HG03432 (cell line): ENCODE measurements at regions not wholly inside any gene's neighbourhood (a gene's known extent, or its start where the extent isn't known, plus 50 kb on each side); places are given as distances from the start of the nearest gene placed in this dataset.
A peak's percentile ranks its signal among the peaks of the same experiment; 100 is the strongest.

ENCODE experiments used
- ATAC-seq: cut with Tn5 transposase; IDR thresholded peaks from one replicate; pipeline ENCODE4 v1.9.1; 2021; ENCODE audit warnings: mild to moderate bottlenecking, moderate library complexity; ENCODE audit not compliant: unreplicated experiment

DNA sequence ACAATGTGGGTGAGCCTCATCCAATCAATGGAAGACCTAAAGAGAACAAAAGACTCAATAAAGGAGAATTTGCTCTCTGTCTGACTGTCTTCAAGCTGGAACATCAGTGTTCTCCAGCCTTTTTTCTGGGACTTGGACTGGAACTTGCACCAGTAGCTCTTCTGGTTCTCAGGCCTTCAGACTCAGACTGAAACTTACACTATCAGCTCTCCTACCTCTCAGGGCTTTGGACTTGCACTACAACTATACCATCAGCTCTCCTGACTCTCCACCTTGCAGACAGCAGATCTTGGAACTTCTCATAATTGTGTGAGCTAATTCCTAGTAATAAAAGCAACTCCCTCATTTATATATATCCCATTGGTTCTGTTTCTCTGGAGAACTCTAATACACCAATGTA, 185.9 kb downstream of the SMIM20 start:
- ATAC-seq: no peak

DNA sequence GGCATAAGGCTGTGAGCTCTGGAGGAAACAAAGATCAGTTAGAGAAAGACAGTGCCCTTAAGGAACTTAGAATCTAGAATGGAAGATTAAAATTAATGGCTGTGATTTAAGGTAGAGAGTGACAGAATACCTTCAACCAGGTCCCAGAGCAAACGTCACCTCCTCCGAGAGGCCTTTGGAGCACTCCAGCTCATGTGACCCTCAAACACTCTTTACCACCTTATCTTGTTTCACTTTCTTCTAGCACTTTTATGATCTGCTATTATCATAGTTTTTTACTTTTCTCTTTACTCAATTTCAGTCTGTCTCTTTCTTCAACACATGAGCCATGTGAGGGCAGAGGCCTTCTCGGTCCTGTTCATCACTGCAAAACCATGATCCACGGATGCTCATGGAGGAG, 187.0 kb downstream of the SMIM20 start:
- ATAC-seq: no peak

DNA sequence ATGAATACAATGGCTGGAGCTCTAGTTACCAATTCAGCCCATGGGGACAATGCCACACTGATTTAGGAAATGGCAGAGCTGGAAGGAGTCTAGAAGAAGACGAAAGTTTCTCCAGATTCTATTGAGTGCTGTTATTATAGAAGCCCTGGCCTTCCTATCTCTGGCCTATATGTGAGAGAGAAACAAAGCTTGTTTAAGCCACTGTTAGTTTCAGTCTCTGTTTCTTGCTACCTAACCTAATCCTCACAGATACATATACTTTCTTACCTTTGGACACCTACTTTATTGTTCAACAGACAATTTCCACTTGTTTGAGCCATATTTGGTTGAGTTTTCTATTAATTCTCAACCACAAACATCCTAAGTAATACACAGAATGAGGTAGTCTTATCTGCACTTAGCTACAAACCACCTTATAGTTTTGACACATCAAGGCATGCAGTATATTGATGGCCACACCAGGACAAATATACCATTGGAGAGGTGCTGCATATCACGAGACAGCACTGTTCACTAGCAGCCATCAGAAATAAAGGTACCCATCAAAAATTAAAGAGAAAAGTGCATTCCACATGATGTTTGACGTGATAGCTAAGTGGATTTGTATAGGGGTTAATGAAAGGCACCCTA, 190.2 kb downstream of the SMIM20 start:
- peak; percentile 72 for ATAC-seq

DNA sequence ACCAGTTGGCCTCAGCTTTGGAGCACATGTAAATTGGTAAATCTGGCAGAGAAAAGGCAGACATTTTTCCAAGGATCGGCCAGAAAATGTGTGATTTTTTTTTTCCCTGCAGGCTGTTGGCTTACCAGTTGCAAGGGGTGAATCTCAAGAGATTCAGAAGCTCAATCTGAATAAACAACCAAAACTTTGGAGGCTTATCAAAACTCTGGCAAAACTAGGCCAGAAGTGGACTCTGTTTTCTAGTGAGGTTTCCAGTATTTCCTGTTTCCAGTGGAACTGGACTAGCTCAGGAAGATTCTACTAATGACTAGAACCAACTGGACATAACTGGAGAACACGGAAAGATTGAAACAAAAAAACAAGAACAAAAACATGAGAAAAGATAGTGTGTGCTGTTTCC, 191.3 kb downstream of the SMIM20 start:
- ATAC-seq: no peak

DNA sequence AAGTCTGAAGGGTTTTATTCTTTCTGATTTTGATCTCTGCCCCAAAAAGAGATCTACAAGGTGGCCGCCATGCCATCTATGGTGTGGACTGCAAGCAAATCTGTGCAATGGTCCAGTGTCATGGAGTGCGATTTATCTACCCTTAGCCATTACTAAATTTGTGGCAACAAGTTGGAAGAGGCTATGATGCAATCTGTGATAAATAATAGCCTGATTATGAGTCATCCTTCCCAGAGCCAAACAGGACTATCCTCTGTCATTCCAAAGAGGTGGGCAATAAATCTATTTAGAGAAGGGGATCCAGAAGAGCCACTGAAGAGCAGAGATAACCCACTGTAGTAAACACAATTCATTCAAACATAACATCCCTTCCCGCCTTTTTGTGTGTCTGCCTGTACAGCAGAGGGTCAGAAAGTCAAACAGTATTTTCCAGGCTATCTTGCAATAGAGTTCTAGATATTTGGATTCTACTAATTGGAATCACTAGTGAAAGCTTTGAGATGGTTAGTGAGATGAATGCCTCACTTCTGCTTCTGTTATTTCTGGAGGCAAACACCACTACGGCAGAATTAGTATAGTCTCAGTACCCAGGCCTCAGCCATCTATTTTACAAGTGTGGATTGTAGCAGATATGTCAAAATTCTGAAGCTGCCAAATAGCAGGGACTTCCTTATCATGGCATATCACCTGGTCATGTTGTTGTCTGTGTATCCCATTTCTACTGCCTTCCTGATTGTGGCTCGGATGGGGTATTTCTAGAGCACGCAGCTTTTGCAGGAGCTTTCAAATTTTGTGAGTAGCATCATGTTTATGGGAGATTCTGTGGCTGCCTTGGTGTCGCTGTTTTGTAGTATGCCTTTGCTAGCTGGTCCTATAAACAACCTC, 192.0 kb downstream of the SMIM20 start:
- ATAC-seq: no peak

DNA sequence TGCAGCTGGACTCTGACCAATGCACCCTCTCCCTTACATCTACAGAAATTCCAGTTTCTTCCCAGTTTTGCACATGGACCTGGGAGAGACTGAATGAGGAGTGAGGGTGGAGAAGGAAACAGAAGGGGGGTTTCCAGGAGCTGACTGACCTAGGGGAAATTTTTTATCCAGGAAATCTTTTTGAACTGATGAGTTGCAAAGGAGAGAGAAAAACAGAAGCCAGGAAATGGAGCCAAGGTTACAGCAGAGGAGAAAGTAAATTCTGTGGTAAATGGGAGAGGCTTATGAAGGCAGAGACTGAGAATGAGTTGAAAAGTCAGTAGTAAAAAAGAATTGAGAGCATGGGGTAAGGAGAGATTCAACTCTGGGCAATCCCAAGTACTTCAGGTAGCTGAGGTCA, 192.8 kb downstream of the SMIM20 start:
- no peak for ATAC-seq

DNA sequence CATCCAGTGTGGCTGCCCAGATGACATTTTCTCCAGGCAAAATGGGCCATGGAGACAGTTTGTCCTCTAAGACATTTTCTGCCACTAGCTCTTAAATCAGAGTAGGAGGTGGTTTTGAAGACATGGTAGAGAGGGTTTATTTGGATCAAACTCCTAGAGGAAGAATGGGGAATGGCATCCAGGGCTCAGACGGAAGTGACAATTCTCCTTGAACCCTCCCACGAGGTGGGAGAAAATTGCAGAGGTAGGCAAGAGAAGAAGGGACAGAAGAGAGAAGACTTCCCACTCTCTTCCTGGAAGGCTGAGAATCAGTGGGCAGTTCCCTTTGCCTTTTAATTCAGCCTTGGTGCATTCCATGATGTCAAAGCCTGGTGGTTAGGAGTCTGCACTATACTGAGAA, 194.0 kb downstream of the SMIM20 start:
- no peak for ATAC-seq

DNA sequence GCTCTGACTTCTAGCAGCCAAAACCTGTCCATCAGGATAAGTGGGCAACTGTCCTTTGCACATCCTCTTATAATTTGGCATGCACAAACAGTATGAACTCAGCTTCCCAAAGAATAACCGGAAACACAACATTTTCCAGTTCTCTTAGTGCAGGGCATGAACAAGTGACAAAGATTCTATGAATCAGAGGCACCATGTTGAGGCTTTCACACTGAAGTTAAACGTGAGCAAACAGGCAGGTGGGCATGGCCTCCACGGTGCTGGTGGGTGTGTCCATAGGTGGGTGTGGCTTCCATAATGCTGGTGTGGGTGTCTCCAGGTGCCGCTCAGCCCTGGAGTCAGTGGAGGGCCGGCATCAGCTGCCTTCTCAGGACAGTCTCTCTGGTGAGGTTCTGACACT, 196.5 kb downstream of the SMIM20 start:
- no peak for ATAC-seq

DNA sequence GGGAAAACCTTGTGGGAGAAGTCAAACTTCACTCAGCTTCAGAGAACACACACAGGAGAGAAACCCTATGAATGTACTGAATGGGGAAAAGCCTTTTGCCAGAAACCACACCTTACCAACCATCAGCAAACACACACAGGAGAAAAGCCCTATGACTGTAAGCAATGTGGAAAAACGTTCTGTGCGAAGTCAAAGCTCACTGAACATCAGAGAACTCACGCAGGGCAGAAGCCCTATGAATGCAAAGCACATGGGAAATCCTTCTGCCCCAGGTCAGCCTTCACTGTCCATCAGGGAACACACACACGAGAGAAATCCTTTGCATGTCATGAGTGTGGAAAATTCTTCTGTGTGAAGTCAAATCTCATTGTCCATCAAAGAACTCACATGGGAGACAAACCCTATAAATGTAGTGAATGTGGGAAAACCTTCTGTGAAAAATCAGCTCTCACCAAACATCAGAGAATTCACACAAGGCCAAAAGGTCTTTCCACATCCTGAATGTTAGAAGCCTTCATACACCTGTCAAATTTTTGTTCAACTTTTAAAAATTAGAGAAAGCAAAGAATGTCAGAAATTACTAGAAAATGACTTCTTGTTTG, 199.4 kb downstream of the SMIM20 start:
- no peak for ATAC-seq

DNA sequence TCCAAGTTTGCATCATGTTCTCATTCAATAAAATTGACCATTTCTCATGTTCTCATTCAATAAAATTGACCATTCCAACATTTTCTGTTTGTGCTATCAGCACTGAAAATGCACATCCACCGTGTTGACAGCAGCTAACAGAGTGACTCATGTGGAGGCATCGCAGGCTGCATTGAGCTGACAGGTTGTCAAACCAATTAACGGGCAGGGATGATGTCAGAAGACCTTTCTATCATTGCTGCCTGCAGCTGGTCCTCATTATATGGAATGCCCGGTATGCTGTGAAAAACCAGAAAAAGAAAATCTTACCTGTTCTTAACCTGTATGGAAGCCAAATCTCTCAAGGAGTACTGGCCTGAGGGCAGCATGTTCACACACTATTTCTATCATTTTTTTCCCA, 202.0 kb downstream of the SMIM20 start:
- no peak for ATAC-seq

DNA sequence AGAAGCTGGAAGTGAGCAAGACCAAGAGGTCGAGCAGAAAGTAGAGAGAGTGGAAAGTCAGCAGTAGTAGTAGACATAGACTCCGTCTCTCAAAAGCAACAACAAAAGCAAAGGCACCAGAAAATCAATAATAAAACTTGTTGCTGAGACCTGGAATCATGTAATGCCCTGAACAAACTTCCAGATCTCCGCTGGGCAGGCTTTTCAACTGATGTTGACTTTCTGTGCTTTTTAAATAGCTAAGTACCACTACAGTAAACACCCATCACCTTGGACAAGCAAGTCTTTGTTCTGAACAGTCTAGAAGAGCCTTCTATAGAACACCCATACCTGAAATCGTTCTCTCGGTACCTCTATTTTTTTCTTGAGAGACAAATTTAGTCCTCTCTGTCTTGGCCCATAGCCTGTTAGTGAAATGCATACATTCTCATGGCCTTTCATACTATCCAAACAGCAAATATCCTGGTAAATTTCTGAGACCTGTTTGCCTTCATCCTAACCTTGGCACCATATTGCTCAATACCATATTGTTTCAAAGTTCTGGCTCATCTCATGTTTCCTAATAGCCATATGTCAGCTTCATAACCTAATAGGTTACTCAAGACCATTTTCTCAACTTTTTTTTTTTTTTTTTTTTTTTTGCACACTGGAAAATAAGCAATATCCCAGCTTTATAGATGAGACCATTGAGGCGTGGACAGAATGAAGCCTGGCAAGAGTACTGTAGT, 200.6 kb upstream of the RBPJ start:
- no peak for ATAC-seq

DNA sequence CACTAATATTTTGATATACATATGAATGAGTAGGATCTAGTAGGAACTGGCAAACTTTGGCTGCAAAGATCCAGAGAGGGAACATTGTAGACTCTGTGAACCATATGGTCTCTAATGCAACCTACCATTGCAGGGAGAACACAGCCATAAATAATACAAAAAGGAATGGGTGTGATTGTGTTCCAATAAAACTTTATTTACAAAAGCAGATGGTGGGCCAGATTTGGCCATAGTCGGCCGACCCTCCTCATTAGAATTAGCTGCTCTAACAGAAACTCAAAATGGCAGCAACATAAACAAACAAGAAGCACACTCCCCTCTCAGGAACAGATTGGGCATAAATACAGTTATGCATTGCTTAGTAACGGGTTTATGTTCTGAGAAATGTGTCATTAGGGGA, 198.1 kb upstream of the RBPJ start:
- ATAC-seq: no peak

DNA sequence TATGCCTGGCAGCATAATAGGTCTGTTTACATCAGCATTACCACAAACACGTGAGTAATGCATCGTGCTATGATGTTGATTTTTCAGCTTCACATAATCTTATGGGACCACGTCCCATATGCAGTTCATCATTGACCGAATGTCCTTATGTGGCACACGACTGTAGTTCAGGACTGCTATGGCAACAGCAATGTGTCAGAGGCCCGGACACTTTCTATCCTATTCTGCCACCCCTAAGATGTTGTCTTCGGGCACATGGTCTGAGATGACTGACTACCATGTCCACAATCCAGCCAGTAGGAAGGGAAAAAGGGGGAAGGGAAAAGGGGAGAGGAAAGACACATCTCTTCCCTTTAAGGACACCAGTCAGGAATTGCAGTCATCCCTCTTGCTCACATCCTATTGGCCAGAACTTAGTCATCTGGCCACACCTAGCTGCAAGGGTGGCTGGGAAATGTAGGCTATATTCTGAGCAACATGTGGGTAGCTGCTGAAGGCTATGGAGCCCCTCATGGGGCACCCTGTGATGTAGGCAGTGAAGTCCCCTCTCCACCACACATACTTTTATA, 196.0 kb upstream of the RBPJ start:
- ATAC-seq: no peak

DNA sequence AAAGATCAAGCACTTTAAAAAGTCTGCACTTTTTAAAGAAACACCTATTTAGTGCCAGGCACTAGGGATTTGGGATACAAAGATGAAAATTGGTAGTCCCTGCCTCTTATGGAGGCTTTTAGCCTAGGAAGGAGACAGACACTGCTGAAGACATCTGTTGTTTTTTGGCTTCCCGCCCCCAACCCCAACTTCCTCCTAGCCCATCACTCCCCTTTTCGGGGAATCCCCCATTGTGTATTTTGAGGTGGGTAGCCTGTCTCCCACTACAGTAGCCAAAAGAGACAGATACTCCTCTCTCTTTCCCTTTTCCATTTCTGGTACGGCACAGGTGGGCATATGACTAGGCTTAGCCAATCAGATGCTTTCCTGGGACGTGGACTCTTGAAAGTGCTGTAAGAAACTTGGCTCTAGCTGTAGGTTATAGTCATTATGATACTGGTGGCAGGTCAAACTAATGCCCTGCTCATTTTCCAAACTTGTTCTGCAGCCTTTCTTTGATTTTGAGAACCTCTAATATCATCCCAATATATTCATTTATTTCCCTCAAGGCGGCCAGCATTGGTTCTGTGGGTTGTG, 194.6 kb upstream of the RBPJ start:
- ATAC-seq: peak; percentile 59

DNA sequence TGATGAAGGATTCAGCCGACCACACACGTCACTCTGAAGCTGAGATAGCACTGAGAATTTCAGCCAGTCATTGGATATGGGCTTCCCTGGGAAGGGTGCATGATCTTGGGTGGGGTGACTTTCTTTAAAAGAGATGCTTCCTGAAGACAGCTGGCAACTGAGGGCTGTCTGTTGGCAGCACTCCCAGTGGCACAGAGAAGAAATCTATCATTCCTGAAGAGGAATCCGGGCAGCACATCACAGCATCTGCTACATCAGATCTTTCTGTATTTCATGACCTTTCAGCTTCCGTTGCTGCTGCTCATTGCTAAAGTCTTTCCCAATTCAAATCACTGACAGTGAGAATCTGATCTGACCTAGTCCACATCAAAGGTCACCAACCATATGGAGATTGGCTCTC, 193.8 kb upstream of the RBPJ start:
- ATAC-seq: no peak

DNA sequence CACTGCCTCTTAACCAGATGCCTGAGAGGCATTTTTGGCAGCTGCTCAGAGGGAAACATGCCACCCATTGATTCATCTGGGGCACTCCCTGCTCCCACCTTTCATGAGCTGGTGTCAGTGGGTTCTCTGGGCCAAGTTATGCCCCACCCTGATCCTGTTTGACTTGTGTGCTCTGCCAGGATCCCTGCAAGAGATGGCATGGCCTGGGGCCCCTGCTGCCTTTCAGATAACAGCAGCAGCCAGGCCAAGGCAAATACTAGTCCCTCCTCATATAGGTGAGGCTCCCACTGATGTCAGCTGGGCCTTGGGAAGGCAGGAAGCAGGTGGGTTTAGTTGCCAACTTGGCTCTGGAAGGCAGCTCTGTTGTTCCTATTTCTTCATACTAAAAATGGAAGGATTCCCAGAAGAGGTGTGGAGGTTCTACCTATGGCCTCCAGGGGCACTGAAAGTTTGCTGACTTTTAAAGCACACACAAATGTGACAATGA, 192.9 kb upstream of the RBPJ start:
- ATAC-seq: no peak

DNA sequence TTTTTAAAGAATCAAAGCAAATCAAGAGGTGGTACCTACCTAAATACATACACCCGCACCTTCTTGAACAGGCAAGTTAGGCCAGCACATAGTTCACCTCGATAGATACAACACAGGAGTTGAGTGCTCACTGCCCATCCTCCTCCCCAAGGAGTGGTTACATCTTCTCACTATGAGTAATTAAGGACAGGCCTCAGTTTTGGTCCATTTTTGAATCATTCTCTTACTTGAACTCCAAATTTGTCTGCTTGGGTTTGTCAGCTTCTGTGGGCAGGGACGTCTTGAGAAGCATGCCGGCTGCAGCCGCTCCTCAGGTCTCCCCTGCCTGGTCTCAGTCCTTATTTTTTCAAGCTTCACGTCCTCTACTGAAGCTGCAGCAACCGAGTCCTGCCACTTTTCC, 190.6 kb upstream of the RBPJ start:
- ATAC-seq: peak; percentile 75

DNA sequence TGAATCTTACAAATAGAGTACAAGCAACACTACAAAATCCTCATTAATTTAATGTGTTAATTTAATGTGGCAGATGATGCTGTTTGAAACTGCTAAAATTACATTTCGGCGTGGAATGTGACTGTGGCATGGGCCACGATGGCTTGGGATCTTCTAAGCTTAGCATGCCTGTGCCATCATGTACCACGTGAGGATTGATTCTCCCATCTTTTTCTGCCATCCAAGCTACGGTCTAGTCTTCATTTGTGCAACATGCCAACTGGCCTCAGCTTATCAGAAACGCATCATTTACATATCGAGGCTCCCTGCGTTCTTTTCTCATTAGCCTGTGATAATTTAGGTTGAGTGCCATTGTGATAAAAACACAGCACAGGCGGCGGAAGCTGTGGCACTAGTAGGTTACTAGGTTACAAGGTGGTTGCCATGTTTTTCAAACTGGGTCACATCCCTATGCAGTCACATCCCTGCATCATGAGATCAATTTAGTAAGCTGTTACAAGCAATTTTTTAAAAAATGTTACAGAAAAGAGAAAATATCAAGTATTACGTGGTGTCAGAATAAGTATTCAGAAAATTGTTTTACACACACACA, 189.9 kb upstream of the RBPJ start:
- no peak for ATAC-seq

DNA sequence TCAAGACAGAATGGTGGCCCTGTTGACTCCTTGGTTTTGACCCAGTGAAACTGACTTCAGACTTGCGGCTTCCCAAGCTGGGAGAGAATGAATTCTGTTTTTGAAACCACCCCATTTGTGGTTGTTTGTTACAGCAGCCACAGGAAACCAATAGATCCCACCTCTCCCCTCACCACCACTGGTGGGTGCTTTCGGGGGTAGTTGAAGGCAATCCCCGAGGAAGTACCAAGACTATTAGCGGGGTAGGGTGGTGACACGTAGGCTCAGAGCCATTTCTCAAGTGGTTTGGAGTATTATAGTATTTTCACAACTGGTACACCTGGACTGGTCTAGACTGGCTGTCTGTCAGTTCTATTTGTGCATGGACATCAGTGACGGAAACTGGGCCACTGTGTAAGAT, 189.1 kb upstream of the RBPJ start:
- peak; percentile 65 for ATAC-seq

DNA sequence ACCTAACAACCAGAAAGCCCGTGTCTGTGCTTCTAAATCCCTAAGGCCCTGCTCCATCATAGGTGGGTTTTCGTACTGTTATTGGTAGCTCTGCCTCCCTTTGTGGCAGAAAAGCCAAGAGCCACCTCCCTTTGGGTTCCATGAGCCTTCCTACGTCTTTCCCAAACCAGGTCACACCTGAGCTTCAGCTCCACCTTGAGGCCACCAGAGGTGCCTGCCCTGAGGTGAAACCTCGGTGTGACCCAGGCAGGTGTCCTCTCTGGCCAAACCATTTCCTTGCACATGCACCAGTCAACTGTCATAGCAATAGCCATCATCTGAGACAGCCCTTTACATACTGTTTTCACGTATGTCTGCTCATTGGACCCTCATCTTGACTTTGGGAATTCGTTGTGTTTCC, 188.0 kb upstream of the RBPJ start:
- ATAC-seq: no peak
